Superior temporal gyrus (tissue), 1 donor: ENCODE measurements at regions not wholly inside any gene's neighbourhood (a gene's known extent, or its start where the extent isn't known, plus 50 kb on each side); places are given as distances from the start of the nearest gene placed in this dataset.
"Not testable (repeated sequence)": the region's sequence is repeated elsewhere in the genome, so short reads cannot be mapped to it uniquely, and the experiment has no call there.

ENCODE experiments used
- DNase-seq: peaks from one replicate; pipeline ENCODE4 v3.0.0-alpha.2; 2016; ENCODE audit errors: extremely low spot score

GRCh38 chr13:70310396-70311119, 202.3 kb upstream of the KLHL1 start:
- DNase-seq = peak; percentile 71

- DNase-seq = no peak
Measured at GRCh38 chr13:70297189-70297616, 189.0 kb upstream of the KLHL1 start.

DNA sequence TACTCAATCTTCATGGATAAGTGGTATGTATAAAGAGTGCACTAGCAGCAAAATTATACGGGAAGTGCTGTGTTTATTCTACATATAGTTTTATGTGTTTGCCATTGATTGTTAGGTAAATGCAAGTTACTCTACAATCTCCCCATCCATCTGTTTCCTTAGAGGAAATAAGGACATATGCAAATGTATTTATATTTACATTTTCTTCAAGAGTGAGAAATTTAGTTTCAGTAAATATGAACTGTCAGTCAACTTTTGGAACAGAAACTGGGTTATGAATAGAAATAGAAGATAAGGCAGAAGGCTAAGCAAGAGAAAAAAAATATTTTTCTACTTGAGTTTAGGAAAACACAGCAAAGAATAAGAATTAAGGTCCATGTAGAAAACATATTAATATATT, 176.1 kb upstream of the KLHL1 start:
- DNase-seq = no peak

DNA sequence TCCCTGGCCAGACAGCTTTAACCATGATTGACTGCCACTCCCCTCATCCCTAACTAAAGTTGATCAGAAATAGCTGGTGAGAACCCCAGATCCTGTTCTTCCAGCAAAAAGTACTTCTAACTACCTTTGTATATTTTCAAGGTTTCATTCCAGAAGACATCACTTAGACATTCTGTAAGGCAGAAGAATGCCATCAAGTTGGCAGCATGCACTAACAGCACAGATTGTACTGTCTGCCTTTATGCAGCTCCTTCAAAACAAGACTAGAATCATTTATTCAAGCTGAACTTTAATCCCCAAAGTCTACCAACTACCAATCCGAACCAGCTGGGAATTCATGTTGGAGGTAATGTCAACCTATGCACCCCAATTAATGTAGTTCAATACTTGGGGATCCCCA, 167.6 kb upstream of the KLHL1 start:
- no peak for DNase-seq

DNA sequence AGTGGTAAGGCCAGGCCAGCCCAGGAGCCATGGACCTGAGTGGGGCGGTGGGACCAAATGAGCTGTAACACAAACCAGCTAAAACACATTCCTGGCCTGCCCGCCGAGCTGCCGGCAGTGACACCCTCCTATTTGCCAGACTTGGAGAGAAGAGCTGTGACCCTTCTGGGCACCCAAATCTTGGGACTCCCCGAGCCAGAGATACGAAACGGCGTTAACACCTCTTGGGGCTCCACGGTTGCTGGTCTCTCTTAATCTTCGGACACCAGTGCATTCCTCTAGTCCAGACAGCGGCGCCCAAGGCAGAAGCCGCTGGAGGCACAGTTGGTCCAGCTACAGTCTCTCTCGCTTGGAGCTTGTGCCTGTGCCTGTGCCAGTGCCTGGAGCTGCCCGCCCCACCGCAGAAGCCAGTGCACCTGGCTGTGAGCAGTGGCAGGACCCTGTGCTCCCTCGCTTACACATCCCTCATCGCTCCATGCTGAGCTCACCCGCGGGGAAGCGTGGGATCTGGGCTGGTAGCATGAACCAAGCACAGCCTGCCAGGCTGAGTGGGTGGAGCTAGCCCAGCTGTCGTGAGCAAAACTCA, 147.2 kb upstream of the KLHL1 start:
- no peak for DNase-seq

DNA sequence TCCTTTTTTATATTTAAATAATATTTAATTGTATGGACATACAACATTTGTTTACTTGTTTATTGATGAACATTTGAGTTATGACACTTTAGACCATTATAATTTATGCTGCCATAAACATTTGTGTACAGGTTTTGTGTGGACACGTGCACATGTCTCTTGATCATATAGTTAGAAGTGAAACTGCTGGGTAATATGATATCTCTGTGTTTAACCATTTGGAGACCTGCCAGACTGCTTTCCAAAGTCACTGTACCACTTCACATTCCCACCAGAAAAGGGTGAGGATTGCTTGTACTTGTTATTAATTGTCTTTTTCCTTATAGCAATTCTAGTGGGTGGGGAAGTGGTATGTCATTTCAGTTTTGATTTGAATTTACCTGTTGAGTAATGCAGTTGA, 145.6 kb upstream of the KLHL1 start:
- DNase-seq = no peak

DNA sequence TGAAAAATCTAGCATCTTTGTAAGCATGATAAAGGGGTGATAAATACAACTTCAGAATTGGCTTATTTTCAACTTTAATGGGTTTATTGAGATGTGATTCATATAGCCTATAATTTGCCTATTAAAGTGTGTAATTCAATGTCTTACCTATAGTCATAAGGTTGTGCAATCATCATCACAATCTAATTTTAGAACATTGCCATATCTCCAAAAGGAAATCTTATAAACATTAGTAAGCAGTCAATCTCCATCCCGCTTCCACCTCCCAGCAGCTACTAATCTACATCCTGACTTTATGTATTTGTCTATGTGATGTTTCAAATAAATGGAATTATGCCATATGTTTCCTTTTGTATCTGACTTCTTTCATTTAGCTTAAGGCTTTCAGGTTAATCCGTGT, 145.2 kb upstream of the KLHL1 start:
- no peak for DNase-seq

DNA sequence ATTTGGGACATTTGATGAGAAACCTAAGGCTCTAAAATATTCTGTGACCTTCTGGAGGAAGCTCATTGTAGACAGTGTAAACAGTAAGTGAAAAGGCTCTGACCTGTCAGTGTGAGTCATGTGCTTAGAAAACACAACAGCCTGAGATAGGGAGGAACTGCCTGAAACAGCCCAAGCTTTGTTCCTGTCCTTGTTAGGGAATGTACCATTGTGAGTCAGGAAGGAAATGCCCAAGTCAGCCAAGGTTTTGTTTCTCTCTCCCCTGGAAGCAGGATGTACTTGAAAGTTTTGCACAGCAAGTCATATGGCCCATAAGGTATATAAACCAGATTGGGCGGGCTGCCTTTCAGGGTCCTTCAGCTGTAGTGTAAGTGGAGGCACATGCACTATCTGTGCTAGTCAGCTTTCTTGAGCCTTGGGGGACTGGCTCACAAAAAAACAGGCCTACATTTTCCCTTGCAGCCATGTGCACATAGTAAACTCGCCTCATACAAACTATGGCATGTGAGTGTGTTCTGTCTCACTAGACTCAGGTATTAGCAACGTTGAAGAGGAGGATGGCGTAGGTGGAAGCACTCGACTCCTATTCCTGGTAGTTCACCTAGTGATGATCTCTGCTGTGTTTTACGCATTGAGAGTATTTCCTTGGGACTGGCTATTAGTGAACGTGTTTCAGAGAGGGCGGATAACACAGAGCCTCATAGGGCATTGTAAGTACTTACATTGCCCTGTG, 141.2 kb upstream of the KLHL1 start:
- no peak for DNase-seq

DNA sequence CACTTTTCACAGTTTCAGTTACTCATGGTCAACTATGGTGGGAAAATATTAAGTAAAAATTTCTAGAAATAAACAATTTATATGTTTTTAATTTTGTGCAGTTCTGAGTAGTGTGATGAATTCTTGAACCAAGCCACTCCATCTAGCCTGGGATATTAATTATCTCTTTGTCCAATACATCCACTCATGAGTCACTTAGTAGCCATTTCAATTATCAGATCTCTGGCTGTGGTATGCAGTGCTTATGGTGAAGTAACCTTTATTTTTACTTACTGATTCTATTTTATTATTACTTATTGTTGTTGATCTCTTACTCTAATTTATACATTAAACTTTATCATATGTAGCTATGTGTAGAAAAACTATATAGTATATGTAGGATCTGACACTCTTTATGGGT, 128.9 kb upstream of the KLHL1 start:
- no peak for DNase-seq

DNA sequence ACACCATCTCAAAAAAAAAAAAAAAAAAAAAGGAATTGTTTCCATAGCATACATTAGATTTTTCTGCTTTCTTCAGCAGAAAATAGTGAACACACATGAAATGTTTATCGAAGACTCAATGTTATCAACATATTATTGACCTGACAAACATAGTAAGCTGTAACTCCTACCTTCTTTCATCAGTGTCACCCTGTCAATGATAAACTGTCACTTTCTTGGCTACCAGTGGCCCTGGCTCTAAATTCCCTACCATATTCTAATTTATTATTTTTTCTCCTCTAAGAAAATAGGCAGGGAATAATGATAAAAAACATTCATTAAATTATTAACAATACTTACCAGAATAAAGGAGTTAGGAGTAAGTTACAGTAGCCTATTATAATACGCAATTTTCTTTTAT, 127.3 kb upstream of the KLHL1 start:
- no peak for DNase-seq

GRCh38 chr13:70223911-70224310, 115.7 kb upstream of the KLHL1 start:
- DNase-seq = no peak

DNA sequence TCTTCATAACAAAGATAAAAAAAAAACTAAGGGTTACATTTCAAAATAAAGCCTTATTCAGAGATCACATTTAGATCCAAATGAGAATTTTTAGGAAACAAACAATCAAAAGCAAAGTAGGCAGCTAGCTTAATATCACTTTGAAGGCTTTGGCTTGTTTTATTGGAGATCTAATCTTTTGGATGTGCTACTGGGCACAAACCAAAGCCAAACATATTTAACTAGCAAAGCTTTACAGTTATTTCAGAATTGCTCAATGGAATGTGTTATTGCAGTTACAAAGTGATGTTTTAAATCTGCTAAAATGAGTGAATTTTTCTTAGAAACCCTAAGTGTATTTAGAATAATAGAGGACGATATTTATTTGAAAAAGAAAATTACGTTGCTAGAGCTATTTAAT, 114.7 kb upstream of the KLHL1 start:
- DNase-seq = no peak

DNA sequence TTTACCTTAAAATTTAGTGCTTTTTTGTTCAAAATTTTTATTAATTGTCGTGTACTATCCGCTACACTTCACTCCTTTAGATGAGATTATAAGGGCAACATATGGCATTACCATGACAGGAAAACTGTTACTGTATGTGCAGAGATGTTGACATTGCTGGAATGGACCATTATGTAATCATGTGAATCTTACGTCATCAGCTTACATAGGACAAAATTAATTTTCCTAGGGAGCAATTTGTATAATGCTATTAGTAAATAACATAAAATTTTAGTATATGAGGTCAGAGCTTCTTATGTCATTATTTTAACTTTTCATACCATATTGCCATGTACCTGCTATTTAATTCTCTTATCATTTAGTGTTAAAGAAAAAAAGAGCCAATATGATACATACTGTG, 110.4 kb upstream of the KLHL1 start:
- DNase-seq = no peak

- DNase-seq = not testable (repeated sequence)
Measured at GRCh38 chr13:70208968-70209367, 100.7 kb upstream of the KLHL1 start.

DNA sequence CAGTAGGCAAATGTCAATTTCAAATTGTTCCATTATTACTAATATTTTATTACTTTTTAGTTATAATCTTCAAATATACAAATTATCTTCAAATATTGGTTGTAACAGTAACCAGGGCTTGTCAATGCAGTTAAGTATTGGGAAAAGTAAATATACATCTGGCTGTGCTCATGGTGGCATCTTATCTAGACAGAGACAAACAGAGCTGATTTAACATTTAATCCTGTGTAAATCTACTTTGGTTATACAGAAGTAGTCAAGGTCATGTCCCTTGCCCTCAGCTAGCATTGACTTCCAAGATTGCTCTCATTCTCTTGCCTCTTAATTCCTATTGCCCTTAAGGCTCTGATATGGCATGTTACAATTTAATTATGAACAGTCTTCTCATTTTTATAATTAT, 98.4 kb upstream of the KLHL1 start:
- DNase-seq = no peak

DNA sequence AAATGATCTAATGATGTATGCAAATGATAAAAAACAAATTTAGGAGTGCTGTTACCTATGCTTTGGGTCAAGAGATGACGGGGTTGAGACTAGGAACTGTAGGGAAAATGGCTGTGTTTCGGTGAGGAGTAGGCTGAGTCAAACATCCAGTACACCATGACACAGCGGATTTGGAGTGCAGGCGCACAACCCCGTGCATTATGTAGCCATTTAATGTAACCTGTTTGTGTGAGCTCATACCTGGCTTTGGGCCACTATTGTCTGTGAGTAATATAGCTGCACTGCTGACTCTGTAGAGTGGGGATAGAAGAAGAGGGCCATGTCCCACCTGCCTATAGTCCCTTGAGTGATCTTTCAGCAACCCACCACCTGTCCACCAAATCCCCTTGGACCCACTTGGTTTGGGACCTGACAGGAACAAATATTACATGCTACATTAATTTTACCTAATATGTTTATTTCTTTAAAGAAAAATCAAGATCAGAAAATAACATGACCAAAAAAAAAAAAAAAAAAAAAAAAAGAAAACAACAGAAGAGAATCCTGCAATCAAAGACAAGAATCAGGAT, 95.5 kb upstream of the KLHL1 start:
- DNase-seq = no peak

DNA sequence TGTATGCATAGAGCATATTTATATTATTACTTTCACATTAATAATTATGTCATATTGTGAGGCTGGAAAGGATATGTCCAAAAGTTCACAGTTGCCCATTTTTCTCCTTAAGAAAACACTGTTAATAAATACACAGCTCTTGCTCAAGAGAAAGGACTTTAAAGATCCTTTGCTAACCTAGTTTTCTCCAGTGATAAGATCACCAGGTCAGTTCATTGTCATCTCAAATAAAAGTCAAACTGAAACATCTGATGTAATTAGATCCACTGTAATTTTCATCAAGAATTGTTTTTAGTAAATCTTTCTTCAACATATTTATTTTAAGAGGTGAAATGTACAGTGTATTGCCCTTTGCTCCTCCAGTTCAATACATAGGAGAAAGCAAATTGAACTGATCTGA, 82.8 kb upstream of the KLHL1 start:
- DNase-seq = no peak

DNA sequence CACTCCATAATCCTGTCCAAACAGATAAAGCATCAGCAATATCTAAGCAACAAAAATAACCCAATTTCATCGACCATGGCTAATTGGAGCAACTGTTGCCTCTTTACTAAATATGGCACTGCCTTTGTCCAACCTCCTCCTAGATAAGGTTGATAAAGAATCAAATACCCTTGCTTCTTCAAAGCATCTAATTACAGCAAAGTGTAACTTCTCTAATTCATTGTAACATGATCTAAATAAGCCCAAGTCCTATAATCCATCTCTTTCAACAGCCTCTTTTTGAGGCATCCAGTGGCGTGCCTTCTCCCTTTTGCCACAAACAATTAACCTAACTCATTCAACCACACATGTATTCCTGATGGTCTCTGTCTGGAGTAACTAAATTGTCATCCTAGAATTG, 81.7 kb upstream of the KLHL1 start:
- DNase-seq = no peak

GRCh38 chr13:70188567-70188966, 80.3 kb upstream of the KLHL1 start:
- DNase-seq = no peak

DNA sequence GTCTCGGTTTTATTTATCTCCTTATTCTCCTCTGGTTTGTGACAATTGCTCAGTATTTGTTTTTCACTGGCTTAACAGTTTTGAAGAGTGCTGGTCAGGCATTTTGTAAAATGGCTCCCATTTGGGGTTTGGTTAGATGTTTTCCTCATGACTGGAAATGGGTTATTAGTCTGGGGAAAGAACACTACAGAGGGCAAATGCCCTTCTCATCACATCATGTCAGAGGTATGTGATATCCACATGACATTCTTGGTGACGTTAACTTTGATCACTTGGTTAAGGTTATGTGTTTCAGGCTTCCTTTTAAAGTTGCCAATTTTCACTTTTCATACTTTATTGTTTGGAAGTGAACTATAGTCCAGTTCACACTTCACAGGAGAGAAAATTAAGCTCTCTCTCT, 74.8 kb upstream of the KLHL1 start:
- DNase-seq = no peak
